Neural cell (in vitro differentiated cells): ENCODE measurements at regions not wholly inside any gene's neighbourhood (a gene's known extent, or its start where the extent isn't known, plus 50 kb on each side); places are given as distances from the start of the nearest gene placed in this dataset.

ENCODE experiments used
- H2AFZ ChIP-seq: fragments of 200-600, 300-800 bp; sonication (generic), shearing (Covaris generic); 2 replicates; pipeline ENCODE4 v1.6.0; 2014; ENCODE audit warnings: low read depth, mild to moderate bottlenecking, antibody characterized with exemption, low read length, moderate library complexity
- H3F3A ChIP-seq: fragments of 200-600 bp; shearing (Covaris generic); 2 replicates; pipeline ENCODE4 v1.6.1; 2016; ENCODE audit warnings: mild to moderate bottlenecking, moderate library complexity, mixed read lengths, antibody characterized with exemption, low read length; ENCODE audit not compliant: insufficient read depth, poor library complexity, severe bottlenecking
- H3K27ac ChIP-seq: fragments of 200-600, 300-800 bp; sonication (generic), shearing (Covaris generic); 2 replicates; pipeline ENCODE4 v1.5.1; 2014; ENCODE audit warnings: mild to moderate bottlenecking, low read length, moderate library complexity
- H3K27me3 ChIP-seq: fragments of 300-800, 200-600 bp; sonication (generic), shearing (Covaris generic); 2 replicates; pipeline ENCODE4 v1.6.0; 2014; ENCODE audit warnings: mild to moderate bottlenecking, low read depth, low read length, moderate library complexity; ENCODE audit not compliant: insufficient read depth
- H3K36me3 ChIP-seq: fragments of 300-800, 200-600 bp; sonication (generic), shearing (Covaris generic); 2 replicates; pipeline ENCODE4 v1.5.1; 2014; ENCODE audit warnings: mild to moderate bottlenecking, antibody characterized with exemption, low read length, moderate library complexity; ENCODE audit not compliant: insufficient read depth
- H3K4me2 ChIP-seq: fragments of 300-800, 200-600 bp; sonication (generic), shearing (Covaris generic); 2 replicates; pipeline ENCODE4 v1.6.0; 2014; ENCODE audit warnings: mild to moderate bottlenecking, low read length
- H3K4me3 ChIP-seq: fragments of 300-800, 200-600 bp; sonication (generic), shearing (Covaris generic); 2 replicates; pipeline ENCODE4 v1.5.1; 2014; ENCODE audit warnings: mild to moderate bottlenecking, low read length, moderate library complexity
- H3K79me2 ChIP-seq: fragments of 200-600 bp; shearing (Covaris generic); replicated peaks from 2 replicates; pipeline ENCODE4 v1.6.0; 2014; ENCODE audit warnings: mild to moderate bottlenecking, low read length, moderate library complexity; ENCODE audit not compliant: insufficient read depth
- H3K9ac ChIP-seq: fragments of 300-800, 200-600 bp; sonication (generic), shearing (Covaris generic); 2 replicates; pipeline ENCODE4 v1.6.1; 2016; ENCODE audit warnings: mild to moderate bottlenecking, low read length, mixed read lengths
- H3K9me2 ChIP-seq: fragments of 200-600 bp; shearing (Covaris generic); 2 replicates; pipeline ENCODE4 v1.6.1; 2016; ENCODE audit warnings: mild to moderate bottlenecking, low read length, mixed read lengths; ENCODE audit not compliant: insufficient read depth
- H3K9me3 ChIP-seq: fragments of 200-600, 300-800 bp; sonication (generic), shearing (Covaris generic); 2 replicates; pipeline ENCODE4 v1.6.1; 2016; ENCODE audit warnings: mild to moderate bottlenecking, mixed run types, low read length, moderate library complexity, mixed read lengths
- H4K20me1 ChIP-seq: fragments of 200-600 bp; shearing (Covaris generic); 2 replicates; pipeline ENCODE4 v1.6.1; 2016; ENCODE audit warnings: mild to moderate bottlenecking, mixed run types; ENCODE audit not compliant: insufficient read depth
- CTCF ChIP-seq: fragments of 450-650 bp; IDR thresholded peaks from 2 replicates; pipeline ENCODE4 v1.5.1; 2014; ENCODE audit warnings: antibody characterized with exemption, mild to moderate bottlenecking, moderate library complexity; ENCODE audit not compliant: poor library complexity, severe bottlenecking
- EP300 ChIP-seq: fragments of 450-650 bp; conservative IDR thresholded peaks from 2 replicates; pipeline ENCODE4 v1.6.1; 2014; ENCODE audit warnings: antibody characterized with exemption, mild to moderate bottlenecking, moderate library complexity; ENCODE audit not compliant: poor library complexity, severe bottlenecking
- POLR2AphosphoS5 ChIP-seq: IDR thresholded peaks from 2 replicates; pipeline ENCODE4 v1.6.1; 2012
- RAD21 ChIP-seq: fragments of 450-650 bp; conservative IDR thresholded peaks from 2 replicates; pipeline ENCODE4 v1.6.1; 2014; ENCODE audit warnings: antibody characterized with exemption, mild to moderate bottlenecking, moderate library complexity
- SMC3 ChIP-seq: fragments of 450-650 bp; conservative IDR thresholded peaks from 2 replicates; pipeline ENCODE4 v1.6.1; 2014; ENCODE audit warnings: antibody characterized with exemption, mild to moderate bottlenecking, moderate library complexity; ENCODE audit not compliant: poor library complexity

GRCh38 chr12:30021051-30021833 lies 237.5 kb upstream of the TMTC1 start:
- H3F3A ChIP-seq = no peaks in the 10 kb centered on the region
- no peak overlapping the region for H3K4me3 ChIP-seq
- H4K20me1 ChIP-seq = no peaks in the 10 kb centered on the region
- no peak overlapping the region for H3K4me2 ChIP-seq
- TF ChIP-seq CTCF = no peak
- no peaks in the 10 kb centered on the region for H3K36me3 ChIP-seq
- H2AFZ ChIP-seq = no peak overlapping the region
- H3K9me2 ChIP-seq = no peaks in the 10 kb centered on the region
- no peak overlapping the region for H3K9ac ChIP-seq
- H3K27me3 ChIP-seq = no peaks in the 10 kb centered on the region
- no peak overlapping the region for H3K27ac ChIP-seq
- H3K9me3 ChIP-seq = no peaks in the 10 kb centered on the region
- no peaks in the 10 kb centered on the region for H3K79me2 ChIP-seq

GRCh38 chr12:30019366-30020140 lies 235.8 kb upstream of the TMTC1 start:
- Histone ChIP-seq H2AFZ (no peak overlapping the region), H3K4me2 (no peak overlapping the region)

GRCh38 chr12:30016540-30017055 lies 232.9 kb upstream of the TMTC1 start:
- H3K36me3 ChIP-seq = no peaks in the 10 kb centered on the region
- no peaks in the 10 kb centered on the region for H4K20me1 ChIP-seq
- no peak overlapping the region for H3K4me2 ChIP-seq
- TF ChIP-seq POLR2AphosphoS5 (peak; percentile 43), EP300 (peak; percentile 75), RAD21 (no peak)
- H3K27me3 ChIP-seq = no peaks in the 10 kb centered on the region
- no peak overlapping the region for H2AFZ ChIP-seq
- no peaks in the 10 kb centered on the region for H3K9me2 ChIP-seq
- no peak overlapping the region for H3K4me3 ChIP-seq
- peak overlapping the region; percentile 35 for H3K27ac ChIP-seq
- H3F3A ChIP-seq = no peaks in the 10 kb centered on the region
- no peaks in the 10 kb centered on the region for H3K9me3 ChIP-seq
- no peaks in the 10 kb centered on the region for H3K79me2 ChIP-seq
- no peak overlapping the region for H3K9ac ChIP-seq

More at GRCh38 chr12:30019366-30020140, 235.8 kb upstream of the TMTC1 start:
- Histone ChIP-seq H3K4me3 (no peak overlapping the region), H3K27ac (no peak overlapping the region), H3K79me2 (no peaks in the 10 kb centered on the region), H4K20me1 (no peaks in the 10 kb centered on the region), H3K9me3 (no peaks in the 10 kb centered on the region), H3F3A (no peaks in the 10 kb centered on the region), H3K27me3 (no peaks in the 10 kb centered on the region), H3K36me3 (no peaks in the 10 kb centered on the region), H3K9me2 (no peaks in the 10 kb centered on the region), H3K9ac (no peak overlapping the region)
- no peak for TF ChIP-seq SMC3
